Type B pancreatic cell (in vitro differentiated cells): ENCODE measurements at regions not wholly inside any gene's neighbourhood (a gene's known extent, or its start where the extent isn't known, plus 50 kb on each side); places are given as distances from the start of the nearest gene placed in this dataset.

Experiments
- DNase-seq: peaks from one replicate; pipeline ENCODE4 v3.0.0; 2021; ENCODE audit warnings: mixed read lengths; ENCODE audit not compliant: unreplicated experiment; ENCODE audit errors: extremely low spot score
- H3K27ac Mint-ChIP-seq: 2 replicates; pipeline ENCODE4 v1.8.0; 2021; ENCODE audit warnings: mild to moderate bottlenecking, mixed read lengths
- H3K27me3 Mint-ChIP-seq: 2 replicates; pipeline ENCODE4 v1.8.0; 2021; ENCODE audit warnings: mixed read lengths
- H3K36me3 Mint-ChIP-seq: 2 replicates; pipeline ENCODE4 v1.8.0; 2021; ENCODE audit warnings: mixed read lengths
- H3K4me1 Mint-ChIP-seq: one replicate; pipeline ENCODE4 v1.8.0; 2021; ENCODE audit warnings: mixed read lengths; ENCODE audit not compliant: unreplicated experiment
- H3K4me3 Mint-ChIP-seq: 2 replicates; pipeline ENCODE4 v1.8.0; 2021; ENCODE audit warnings: mild to moderate bottlenecking, mixed read lengths
- H3K9me3 Mint-ChIP-seq: 2 replicates; pipeline ENCODE4 v1.8.0; 2021; ENCODE audit warnings: mixed read lengths
- CTCF ChIP-seq: fragments of 200-600 bp; sonication (generic); conservative IDR thresholded peaks from 2 replicates; pipeline ENCODE4 v1.5.0; 2021; ENCODE audit warnings: antibody characterized with exemption, mild to moderate bottlenecking

GRCh38 chr5:156245895-156246294 is 81.1 kb upstream of the SGCD start:
- no peaks in the 10 kb centered on the region for H3K27me3 Mint-ChIP-seq
- no peak for TF ChIP-seq CTCF
- H3K36me3 Mint-ChIP-seq: no peaks in the 10 kb centered on the region
- H3K4me1 Mint-ChIP-seq: no peaks in the 10 kb centered on the region
- no peak overlapping the region for H3K27ac Mint-ChIP-seq
- no peak overlapping the region for H3K4me3 Mint-ChIP-seq
- peaks cover 6% of the 10 kb centered on the region for H3K9me3 Mint-ChIP-seq
- DNase-seq: no peak

GRCh38 chr5:156251076-156251475 is 75.9 kb upstream of the SGCD start:
- no peaks in the 10 kb centered on the region for H3K36me3 Mint-ChIP-seq
- no peak overlapping the region for H3K27ac Mint-ChIP-seq
- no peak overlapping the region for H3K4me3 Mint-ChIP-seq
- no peak for TF ChIP-seq CTCF
- H3K4me1 Mint-ChIP-seq: no peaks in the 10 kb centered on the region
- DNase-seq: no peak
- no peaks in the 10 kb centered on the region for H3K27me3 Mint-ChIP-seq
- no peaks in the 10 kb centered on the region for H3K9me3 Mint-ChIP-seq

GRCh38 chr5:156253130-156253529 is 73.8 kb upstream of the SGCD start:
- no peaks in the 10 kb centered on the region for H3K9me3 Mint-ChIP-seq
- no peaks in the 10 kb centered on the region for H3K4me1 Mint-ChIP-seq
- no peak overlapping the region for H3K4me3 Mint-ChIP-seq
- H3K27ac Mint-ChIP-seq: no peak overlapping the region
- no peaks in the 10 kb centered on the region for H3K36me3 Mint-ChIP-seq
- no peak for TF ChIP-seq CTCF
- no peaks in the 10 kb centered on the region for H3K27me3 Mint-ChIP-seq
- no peak for DNase-seq

- H3K9me3 Mint-ChIP-seq: no peaks in the 10 kb centered on the region
- no peaks in the 10 kb centered on the region for H3K27me3 Mint-ChIP-seq
- no peak for TF ChIP-seq CTCF
- no peaks in the 10 kb centered on the region for H3K4me1 Mint-ChIP-seq
- H3K36me3 Mint-ChIP-seq: no peaks in the 10 kb centered on the region
- H3K27ac Mint-ChIP-seq: no peak overlapping the region
- DNase-seq: no peak
- no peak overlapping the region for H3K4me3 Mint-ChIP-seq
Measured at GRCh38 chr5:156254196-156254595, 72.8 kb upstream of the SGCD start.

- no peaks in the 10 kb centered on the region for H3K9me3 Mint-ChIP-seq
- DNase-seq: no peak
- H3K4me3 Mint-ChIP-seq: no peak overlapping the region
- no peak for TF ChIP-seq CTCF
- no peak overlapping the region for H3K27ac Mint-ChIP-seq
- H3K4me1 Mint-ChIP-seq: peaks cover 3% of the 10 kb centered on the region
- no peaks in the 10 kb centered on the region for H3K36me3 Mint-ChIP-seq
- no peaks in the 10 kb centered on the region for H3K27me3 Mint-ChIP-seq
Measured at GRCh38 chr5:156256642-156257041, 70.3 kb upstream of the SGCD start.

- no peak for TF ChIP-seq CTCF
- no peak overlapping the region for H3K27ac Mint-ChIP-seq
- peaks cover 3% of the 10 kb centered on the region for H3K4me1 Mint-ChIP-seq
- no peak for DNase-seq
- no peaks in the 10 kb centered on the region for H3K9me3 Mint-ChIP-seq
- no peaks in the 10 kb centered on the region for H3K36me3 Mint-ChIP-seq
- no peaks in the 10 kb centered on the region for H3K27me3 Mint-ChIP-seq
- H3K4me3 Mint-ChIP-seq: no peak overlapping the region
Measured at GRCh38 chr5:156258934-156259333, 68.0 kb upstream of the SGCD start.
